Ascending aorta (tissue), 2 donors: ENCODE measurements at regions not wholly inside any gene's neighbourhood (a gene's known extent, or its start where the extent isn't known, plus 50 kb on each side); places are given as distances from the start of the nearest gene placed in this dataset.
"Not testable (repeated sequence)": the region's sequence is repeated elsewhere in the genome, so short reads cannot be mapped to it uniquely, and the experiment has no call there.

Source experiments
- DNase-seq, 2 donors: peaks; one replicate each; pipeline ENCODE4 v3.0.0-alpha.2; 2019; ENCODE audit warnings: low spot score in 2 of 2
- H3K27ac ChIP-seq, 2 donors: fragments of 200-600 bp; sonication (generic); one replicate each; pipeline ENCODE4 v1.5.1; 2016 to 2017; ENCODE audit warnings: mild to moderate bottlenecking in 1 of 2
- H3K27me3 ChIP-seq: fragments of 200-600 bp; sonication (generic); one replicate; pipeline ENCODE4 v1.5.1; 2017
- H3K36me3 ChIP-seq, 2 donors: fragments of 200-600 bp; sonication (generic); one replicate each; pipeline ENCODE4 v1.5.1; 2016
- H3K4me1 ChIP-seq, 2 donors: fragments of 200-600 bp; sonication (generic); one replicate each; pipeline ENCODE4 v1.5.1; 2016 to 2017; ENCODE audit warnings: mild to moderate bottlenecking in 1 of 2
- H3K4me3 ChIP-seq, 2 donors: fragments of 200-600 bp; sonication (generic); one replicate each; pipeline ENCODE4 v1.5.1; 2016 to 2017; ENCODE audit warnings: mild to moderate bottlenecking in 1 of 2
- H3K9me3 ChIP-seq, 2 donors: fragments of 200-600 bp; sonication (generic); one replicate each; pipeline ENCODE4 v1.5.1; 2016
- CTCF ChIP-seq, 3 experiments: fragments of 200-600 bp in 2 of 3; fragments of 450-650 bp in 1 of 3; sonication (generic) in 2 of 3; IDR thresholded peaks; one replicate each; pipeline ENCODE4 v1.5.1; 2016 to 2019; ENCODE audit warnings: antibody characterized with exemption in 3 of 3, mild to moderate bottlenecking in 1 of 3, moderate library complexity in 1 of 3
- intact Hi-C: fragments of 100-400 bp; cut with DNase I; formaldehyde crosslinking; loops from one replicate; pipeline ENCODE4 v1.15.1; 2023

GRCh38 chr5:97297704-97298091 is 114.7 kb upstream of the RIOK2 start:
- Histone ChIP-seq H3K4me3 (no peak overlapping the region), H3K9me3 (no peaks in the 10 kb centered on the region), H3K27me3 (no peaks in the 10 kb centered on the region), H3K27ac (no peak overlapping the region), H3K36me3 (no peaks in the 10 kb centered on the region), H3K4me1 (no peaks in the 10 kb centered on the region)
- DNase-seq = no peak
- intact Hi-C loops = loop anchor here (10.0 kb wide), 1 partner anchor 237 kb away; no protein-coding TSS in a partner anchor
- TF ChIP-seq CTCF (IDR thresholded peaks at IDR 0.05) = no peak

GRCh38 chr5:97301181-97301580 is 118.1 kb upstream of the RIOK2 start:
- H3K36me3 ChIP-seq, H3K9me3 ChIP-seq, H3K4me1 ChIP-seq, DNase-seq, H3K4me3 ChIP-seq, H3K27me3 ChIP-seq, H3K27ac ChIP-seq, intact Hi-C loops: not testable (repeated sequence)

- intact Hi-C loops = no loop called here
- Histone ChIP-seq H3K27ac (no peak overlapping the region), H3K36me3 (no peaks in the 10 kb centered on the region), H3K27me3 (no peaks in the 10 kb centered on the region), H3K9me3 (no peaks in the 10 kb centered on the region), H3K4me1 (no peaks in the 10 kb centered on the region), H3K4me3 (no peak overlapping the region)
- TF ChIP-seq CTCF (IDR thresholded peaks at IDR 0.05) = no peak
- DNase-seq = no peak
These were observed 155.7 kb upstream of the RIOK2 start for GRCh38 chr5:97338729-97339128.

- no peak for DNase-seq
- Histone ChIP-seq H3K27ac (no peak overlapping the region), H3K36me3 (no peaks in the 10 kb centered on the region), H3K9me3 (peaks cover 0 to 13% of the 10 kb centered on the region in 2 donors), H3K4me1 (no peaks in the 10 kb centered on the region), H3K4me3 (no peak overlapping the region), H3K27me3 (no peaks in the 10 kb centered on the region)
- no peak for TF ChIP-seq CTCF (IDR thresholded peaks at IDR 0.05)
- intact Hi-C loops = no loop called here
These were observed 172.7 kb upstream of the RIOK2 start for GRCh38 chr5:97355775-97356174.

GRCh38 chr5:97363577-97363976 is 180.5 kb upstream of the RIOK2 start:
- Histone ChIP-seq H3K36me3 (no peaks in the 10 kb centered on the region), H3K27me3 (no peaks in the 10 kb centered on the region), H3K4me1 (no peaks in the 10 kb centered on the region), H3K9me3 (peaks cover 0 to 4% of the 10 kb centered on the region in 2 donors), H3K4me3 (no peak overlapping the region), H3K27ac (no peak overlapping the region)
- no peak for DNase-seq
- no peak for TF ChIP-seq CTCF (IDR thresholded peaks at IDR 0.05)
- intact Hi-C loops = no loop called here

- intact Hi-C loops = no loop called here
- Histone ChIP-seq H3K27me3 (no peaks in the 10 kb centered on the region), H3K4me3 (no peak overlapping the region), H3K9me3 (peaks cover 0 to 4% of the 10 kb centered on the region in 2 donors), H3K36me3 (no peaks in the 10 kb centered on the region), H3K4me1 (no peaks in the 10 kb centered on the region), H3K27ac (no peak overlapping the region)
- TF ChIP-seq CTCF (IDR thresholded peaks at IDR 0.05) = no peak
- DNase-seq = no peak
These were observed 181.7 kb upstream of the RIOK2 start for GRCh38 chr5:97364731-97365130.
